NOMO-1 treated with DMSO at 0.1 percent for 48 hours (cell line): ENCODE measurements at regions not wholly inside any gene's neighbourhood (a gene's known extent, or its start where the extent isn't known, plus 50 kb on each side); places are given as distances from the start of the nearest gene placed in this dataset.
"Not testable (repeated sequence)": the region's sequence is repeated elsewhere in the genome, so short reads cannot be mapped to it uniquely, and the experiment has no call there.

ENCODE experiments used
- DNase-seq: peaks from one replicate; lab custom pipeline; 2025; ENCODE audit not compliant: unreplicated experiment; lab: John Stamatoyannopoulos, UW

DNA sequence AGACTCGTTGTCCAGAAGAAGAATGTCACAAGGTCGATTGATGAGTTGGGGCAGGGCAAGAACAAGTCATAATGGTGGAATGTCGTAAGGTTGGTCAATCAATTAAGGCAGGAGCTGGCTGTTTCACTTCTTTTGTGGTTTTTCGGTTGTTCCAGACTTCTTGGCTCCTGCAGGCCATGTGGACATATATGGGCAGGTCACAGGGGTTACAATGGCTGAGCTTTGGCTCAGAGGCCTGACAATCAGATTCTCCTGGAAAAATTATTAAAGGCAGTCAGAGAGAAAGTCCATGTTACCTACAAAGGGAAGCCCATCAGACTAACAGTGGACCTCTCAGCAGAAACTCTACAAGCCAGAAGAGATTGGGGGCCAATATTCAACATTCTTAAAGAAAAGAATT is 785.3 kb downstream of the METTL4 start:
- not testable (repeated sequence) for DNase-seq

DNA sequence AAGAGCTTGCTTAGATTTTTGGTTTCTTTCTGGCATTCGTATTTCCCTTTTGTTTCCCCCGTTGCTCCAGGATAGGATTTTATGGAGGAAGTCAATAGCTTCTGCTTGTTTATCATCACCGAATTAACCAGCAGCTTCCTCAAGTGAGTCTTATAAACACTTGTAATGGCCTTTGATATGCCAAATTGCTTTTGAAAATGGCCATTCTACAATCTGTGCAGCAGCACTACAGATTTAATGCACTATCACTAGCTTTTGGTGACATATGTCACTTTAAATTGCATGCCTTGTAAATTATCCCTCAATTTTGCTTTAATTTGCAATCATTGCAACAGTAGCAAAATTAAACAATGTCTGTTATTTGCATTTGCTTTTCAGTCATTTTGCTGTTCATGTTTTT is 774.7 kb downstream of the METTL4 start:
- DNase-seq: no peak

DNA sequence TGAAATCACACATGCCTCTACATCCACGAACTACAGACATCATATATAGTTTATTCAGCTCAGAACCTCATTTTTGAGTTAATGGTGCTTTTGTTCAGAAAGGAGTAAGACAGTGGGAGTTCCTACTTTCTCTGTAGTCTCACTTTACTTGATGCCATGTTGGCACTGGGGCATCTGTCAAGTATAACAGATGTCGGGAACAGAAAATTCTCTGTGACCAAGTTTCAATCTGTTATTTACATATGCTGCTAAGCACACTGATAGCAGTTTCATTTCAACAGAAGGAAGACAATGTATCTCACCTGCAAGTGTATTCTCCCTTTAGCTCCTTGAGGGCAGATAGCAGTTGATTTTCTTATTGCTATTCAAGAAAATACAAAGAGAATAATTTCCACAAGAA is 774.1 kb downstream of the METTL4 start:
- no peak for DNase-seq

DNA sequence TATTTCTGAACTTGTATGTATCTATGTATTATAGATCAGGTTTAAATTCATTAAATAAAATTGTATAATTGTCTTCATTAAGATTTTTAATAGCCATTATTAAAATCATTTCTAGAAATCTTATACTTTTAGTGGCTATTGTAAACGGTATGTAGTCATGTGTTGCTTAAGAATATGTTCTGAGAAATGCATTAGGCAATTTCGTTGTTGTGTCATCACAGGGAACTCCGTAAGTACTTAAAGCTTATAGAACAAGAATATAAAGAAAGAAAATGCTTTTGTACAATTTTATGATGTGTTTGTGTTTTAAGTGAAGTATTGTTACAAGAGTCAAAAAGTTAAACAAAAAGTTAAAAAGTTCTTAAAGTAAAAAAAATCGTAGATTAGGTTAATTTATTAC is 765.8 kb downstream of the METTL4 start:
- no peak for DNase-seq

DNA sequence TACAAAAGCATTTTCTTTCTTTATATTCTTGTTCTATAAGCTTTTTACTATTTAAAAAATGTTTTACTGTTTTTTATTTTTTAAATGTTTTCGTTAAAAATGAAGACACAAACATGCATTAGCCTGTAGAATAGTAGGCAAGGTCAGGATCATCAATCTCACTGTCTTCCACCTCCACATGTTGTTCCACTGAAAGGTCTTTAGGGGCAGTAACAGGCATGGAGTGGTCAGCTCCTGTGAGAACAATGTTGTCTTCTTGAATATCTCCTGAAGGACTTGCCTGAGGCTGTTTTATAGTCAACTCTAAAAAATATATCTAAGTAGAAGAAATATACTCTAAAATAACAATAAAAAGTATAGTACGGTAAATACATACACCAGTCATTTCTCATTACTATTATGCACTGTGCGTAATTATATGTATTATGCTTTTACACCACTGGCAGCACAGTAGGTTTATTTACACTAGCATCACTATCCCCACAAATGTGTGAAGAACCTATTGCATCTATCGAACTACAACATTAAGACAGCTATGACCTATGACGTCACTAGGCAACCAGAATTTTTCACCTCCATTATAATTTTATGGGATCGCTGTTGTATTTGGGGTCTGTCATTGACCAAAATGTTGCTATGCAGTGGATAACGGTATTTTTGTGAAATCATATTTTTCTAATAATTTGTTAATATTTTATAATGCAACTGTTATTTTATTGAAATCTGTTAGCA is 764.3 kb downstream of the METTL4 start:
- no peak for DNase-seq

DNA sequence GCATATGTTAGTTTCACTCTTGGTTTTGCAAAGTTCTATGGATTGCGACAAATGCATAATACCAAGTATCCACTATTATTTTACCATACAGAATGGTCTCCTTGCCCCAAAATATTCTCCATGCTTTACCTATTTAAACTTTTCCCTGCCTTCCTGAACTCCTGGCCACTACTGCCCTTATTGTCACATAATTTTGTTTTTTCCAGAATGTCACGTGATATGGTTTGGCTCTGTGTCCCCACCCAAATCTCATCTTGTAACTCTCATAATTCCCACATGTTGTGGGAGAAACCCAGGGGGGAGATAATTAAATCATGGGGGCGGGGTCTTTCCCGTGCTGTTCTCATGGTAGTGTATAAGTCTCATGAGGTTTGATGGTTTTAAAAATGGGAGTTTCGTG is 760.0 kb downstream of the METTL4 start:
- no peak for DNase-seq

DNA sequence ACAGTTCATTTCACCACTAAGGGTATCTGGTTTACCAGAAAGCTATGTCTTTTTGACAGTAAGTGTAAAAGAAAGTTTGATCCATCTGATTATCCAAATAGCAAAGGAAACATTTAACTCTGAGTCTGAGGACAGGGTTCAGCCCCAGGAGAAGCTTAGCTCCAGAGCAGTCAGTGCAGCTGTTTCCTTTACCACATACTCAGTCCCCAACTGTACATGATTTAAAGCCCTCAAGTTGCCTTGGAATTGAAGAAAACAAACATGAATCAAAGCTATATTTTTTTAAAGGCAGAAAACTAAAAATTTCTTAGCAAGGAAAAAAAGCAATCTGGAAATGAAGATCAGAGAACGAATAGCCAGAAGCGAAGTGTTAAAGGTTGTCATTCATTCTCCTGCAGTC is 746.0 kb downstream of the METTL4 start:
- no peak for DNase-seq

DNA sequence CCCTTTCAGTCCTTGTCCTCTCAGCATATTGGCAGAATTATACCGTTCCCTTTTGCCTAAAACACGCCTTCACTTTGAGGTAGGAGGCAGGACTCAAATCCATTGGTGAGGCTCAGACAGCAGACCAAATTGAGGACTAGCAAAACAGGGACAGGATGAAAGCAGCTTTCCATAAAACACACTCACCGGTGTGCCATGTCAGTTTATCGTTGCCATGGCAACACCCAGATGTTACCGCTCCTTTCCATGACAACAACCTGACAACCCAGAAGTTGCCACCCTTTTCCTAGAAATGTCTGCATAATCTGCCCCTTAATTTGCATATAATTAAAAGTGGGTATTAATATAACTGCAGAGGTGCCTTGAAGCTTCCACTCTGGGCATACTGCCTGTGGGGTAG is 730.4 kb downstream of the METTL4 start:
- no peak for DNase-seq

DNA sequence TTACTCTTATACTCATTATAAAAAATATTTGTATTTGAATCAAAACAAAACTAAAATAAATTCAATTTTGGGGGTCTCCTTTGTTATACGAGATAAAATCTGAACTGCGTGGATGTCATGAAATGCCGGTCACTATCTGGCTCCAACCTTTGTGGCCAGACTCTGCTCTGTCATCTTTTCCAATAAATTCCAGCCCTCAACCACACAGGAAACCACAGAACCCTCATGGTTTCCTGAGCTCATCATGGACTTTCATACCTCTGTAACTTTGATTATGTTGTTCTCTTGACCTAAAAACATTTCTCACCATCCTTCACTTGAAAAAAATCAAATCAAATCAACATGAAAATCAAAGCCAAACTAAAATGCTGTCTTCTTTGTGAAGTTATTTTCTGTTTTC is 724.7 kb downstream of the METTL4 start:
- DNase-seq: no peak

DNA sequence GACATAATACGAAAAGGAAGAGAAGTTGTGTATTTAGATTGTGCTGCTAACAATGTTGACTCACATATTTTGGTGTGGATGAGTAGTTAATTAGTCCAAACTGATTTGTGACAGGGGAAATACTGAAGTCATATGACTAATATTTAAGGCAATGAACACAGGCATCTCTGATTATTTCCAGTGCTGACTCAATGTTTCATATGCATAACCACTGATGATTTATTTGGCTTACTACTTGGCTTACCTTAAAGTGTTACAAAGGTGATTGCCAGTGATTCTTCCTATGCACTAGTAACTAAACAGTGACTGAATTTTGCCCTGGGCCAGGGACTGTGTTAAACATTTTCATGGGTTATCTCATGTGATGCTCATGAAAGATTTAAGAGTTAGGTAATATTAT is 722.6 kb downstream of the METTL4 start:
- no peak for DNase-seq

DNA sequence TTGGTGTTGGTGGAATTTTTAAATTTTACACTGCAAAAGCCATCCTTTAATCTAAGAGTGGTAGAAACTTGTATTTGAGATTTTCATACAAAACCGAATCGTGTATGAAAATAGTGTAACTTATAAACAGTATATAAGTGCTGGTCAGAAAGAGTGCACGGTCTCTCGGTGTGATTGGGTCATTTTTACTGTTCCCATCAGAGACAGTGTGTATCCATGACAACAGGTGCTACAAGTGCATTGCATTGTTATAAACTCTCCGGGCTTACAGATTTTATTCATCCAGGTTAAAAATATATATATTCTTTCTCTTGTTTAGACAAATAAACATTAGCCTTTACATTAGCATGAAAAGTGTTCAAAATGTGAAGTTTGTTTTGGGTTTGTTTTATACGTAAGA is 721.9 kb downstream of the METTL4 start:
- no peak for DNase-seq

DNA sequence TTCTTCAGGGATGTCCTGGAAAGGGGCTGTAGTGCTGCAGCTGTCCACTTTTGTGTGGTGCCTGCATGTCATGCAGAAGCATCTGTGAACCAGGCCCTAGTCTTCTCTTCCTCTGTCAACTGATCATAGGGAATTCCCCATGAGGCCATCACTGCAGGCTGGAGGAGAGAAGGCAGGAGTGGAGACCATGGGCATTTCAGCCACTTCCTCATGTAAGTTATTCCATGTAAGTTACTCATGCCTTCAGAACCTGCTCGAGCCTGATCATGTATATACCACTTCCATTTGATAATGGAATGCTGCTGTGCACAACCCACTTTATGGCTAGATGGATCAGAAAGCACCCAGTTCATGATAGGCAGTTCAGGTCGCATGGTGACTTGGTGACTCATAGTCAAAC is 714.0 kb downstream of the METTL4 start:
- DNase-seq: not testable (repeated sequence)

DNA sequence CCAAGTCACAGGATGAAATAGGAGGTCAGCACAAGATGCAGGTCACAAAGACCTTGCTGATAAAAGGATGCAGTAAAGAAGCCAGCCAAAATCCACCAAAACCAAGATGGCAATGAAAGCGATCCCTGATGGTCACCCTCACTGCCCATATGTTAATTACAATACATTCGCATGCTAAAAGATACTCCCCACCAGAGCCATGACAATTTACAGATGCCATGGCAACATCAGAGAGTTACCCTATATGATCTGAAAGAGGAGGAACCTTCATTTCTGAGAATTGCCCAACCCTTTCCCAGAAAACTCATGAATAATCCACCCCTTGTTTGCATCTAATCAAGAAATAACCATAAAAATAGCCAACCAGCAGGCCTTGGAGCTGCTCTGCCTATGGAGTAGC is 709.8 kb downstream of the METTL4 start:
- DNase-seq: no peak

DNA sequence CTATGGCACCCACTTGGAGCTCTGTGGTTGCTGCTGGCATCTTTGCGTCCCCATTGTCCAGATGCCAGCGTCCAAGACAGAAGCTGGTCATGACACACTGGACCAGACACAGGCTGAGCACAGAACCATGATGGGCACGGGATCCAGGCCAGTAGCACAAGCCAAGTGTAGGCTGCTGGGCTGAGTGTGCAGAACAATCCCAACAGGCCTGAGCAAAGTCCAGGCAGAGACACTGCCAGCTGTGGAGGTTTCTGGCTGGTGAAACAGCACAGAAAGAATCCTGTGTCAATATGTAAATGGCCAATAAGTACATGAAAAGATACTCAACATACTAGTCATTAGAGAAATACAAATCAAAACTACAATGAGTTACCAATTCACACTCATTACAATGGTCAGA is 705.4 kb downstream of the METTL4 start:
- DNase-seq: no peak

DNA sequence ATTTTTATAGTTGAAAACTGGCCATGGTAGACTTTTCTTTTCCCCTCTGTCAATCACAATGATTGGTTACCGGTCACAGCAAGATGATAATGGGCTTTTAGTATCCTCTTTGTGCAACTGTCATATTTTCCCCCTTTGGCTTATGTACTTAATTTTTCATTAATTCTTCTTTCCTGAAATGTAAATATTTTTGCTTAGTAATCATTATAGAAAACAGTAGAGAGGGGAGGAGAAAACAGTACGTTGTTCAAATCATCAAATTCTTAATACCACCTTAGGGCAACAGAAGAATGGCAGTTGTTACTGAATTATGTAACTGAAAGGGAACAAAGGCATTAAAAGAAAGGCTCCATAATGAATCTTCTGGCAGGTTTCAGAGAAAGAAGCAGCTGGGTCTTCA is 699.0 kb downstream of the METTL4 start:
- DNase-seq: no peak

DNA sequence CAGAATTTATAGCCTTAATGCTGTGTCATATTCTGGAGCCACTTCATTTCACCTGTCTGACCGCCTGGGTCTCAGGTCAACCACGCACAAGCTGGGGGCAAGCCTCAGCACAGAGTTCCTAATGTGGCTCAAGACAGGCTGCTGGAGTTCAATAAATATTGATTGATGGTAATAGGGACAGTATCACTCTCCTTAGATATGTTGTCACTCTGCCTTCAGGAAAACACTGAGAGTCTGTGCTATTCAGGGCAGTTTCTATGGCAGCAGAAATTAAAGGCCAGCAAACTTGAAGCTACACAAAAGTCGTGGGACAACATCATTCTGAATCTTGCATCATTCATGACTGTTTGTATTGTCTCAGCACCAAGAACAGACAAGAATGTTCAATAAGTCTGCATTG is 696.1 kb downstream of the METTL4 start:
- DNase-seq: no peak

DNA sequence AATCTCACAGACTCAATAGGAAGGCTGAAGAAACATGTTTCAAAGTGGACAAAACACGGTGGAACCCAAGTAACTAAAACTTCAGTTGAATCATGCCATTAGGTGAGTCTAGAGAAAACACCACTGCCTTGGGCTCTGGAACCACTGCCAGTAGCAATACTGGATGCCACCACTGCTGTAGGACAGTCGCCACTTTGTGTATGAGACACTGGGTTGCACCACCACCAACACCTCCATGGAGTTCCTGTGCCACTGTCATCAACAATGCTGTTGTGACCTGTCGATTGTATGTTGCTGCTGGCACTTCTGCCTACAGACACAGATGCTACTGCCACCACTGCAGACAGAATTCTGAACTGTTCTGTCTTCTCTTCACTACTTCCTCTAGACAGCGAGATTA is 686.7 kb downstream of the METTL4 start:
- no peak for DNase-seq

DNA sequence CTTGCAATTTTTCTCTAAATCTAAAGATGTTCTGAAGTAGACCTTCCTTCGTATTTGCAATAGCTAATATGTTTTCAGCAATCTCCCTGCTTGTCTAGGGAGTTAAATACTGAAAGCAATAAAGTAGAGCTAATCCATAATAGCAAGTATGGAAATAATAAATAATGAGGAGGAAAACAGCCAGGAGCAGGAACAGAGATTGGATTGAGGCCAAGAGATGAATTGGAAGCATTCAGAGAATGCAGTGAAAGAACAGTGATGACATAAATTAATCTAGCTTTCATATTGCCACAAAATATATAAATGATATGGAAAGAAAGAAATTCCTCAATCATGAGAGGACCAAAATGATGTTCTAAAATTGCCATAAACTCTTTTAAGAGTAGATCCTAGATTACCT is 679.7 kb downstream of the METTL4 start:
- no peak for DNase-seq

DNA sequence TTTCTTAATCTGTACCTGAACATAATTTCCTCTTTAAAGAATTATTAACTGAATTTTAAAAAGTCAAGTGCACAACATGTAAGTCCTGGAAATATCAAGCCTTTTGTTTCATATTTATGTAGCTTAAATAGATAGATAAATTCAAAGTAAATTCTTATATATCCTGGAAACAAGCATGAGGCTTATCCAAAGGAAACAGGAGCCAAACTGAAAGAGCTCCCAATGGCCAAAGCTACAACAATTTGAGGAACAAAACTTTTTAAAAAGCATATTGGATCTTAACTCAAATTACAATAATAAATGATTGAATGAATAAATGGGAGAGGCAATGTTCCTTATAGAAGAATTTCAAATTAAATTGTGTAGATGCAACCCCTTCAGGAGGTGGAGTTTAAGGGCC is 679.1 kb downstream of the METTL4 start:
- DNase-seq: no peak

DNA sequence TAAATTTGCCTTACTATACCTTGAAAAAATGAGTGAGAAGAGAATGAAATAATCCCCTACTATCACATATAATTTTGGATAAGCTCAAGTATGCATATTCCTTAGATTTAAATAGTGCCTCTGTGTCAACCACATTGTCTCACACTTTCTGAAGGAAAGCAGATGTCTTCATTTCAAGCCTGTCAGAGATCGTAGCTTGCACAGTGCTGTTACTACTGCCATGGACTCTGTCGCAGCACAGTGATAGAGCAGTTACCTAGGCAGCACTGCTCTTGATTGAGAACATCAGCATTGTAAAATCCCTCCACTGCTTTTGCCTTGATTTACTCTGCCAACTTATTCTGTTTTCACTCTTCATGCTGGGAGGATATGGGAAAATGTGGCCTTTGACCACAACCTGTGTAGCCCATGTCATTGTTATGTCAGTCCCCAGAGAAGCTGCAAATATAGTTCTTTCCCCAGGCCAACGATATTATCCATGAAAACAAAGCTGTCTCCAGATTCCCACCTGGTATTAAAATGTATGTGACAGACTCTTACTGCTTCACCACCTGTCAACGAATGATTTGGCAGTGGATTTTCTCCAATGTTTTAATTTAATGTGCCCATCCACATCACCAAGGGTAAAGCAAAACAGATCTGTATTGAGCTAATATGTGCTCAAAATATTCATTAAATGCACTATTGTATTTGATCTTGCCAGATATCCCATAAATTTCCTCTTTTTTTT is 675.7 kb downstream of the METTL4 start:
- no peak for DNase-seq

DNA sequence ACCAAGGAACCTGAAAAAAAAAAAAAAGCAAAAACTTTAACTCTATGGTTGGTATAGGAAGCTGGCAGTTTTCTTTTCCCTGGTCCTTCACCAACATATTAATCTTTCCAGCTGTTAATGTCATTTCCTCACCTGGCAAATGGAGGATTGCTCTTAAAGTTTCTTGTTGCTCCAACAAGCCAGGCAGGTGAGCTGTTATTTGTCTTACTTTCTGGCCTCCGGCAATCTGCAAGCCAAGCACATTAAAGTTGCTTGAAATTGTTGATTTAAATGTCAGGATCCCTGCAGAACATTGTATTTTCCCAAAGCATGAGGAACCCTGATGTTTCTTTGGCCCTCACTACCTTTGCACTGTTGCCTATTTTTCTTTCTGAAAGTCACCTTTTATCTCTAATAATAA is 664.9 kb downstream of the METTL4 start:
- no peak for DNase-seq

DNA sequence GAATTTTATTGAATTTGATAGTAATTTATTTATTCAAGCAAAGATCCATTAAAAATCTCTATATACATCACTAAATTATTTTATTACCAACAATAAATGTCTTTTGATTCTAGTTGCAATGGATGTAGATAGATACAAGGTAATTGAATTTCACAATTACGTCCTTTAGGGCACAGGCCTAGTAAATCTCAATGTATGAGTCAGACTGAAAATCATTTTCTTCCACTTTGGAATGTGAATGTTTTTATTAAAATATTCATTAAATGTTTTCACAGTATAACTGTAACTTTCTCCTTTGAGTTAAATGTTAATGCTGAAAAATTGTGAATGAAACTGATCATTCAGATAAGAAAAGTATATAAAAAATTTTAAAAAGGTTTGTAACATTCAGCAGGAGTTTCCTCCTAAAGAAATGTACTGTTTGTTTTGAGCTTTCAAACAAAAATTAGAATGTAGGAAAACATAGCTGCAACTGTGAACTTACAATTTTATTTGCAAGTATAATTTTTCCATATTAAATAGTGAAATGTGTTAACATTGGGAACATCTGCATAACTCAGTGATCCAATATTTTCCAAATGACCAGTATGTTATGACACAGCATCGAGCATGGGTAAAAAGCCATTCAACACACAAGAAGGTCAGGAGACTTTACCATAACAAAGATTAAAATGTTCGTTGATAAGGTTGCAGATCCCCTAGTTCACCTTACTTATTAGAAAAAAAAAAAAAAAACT is 663.7 kb downstream of the METTL4 start:
- no peak for DNase-seq
